AG08395 (cell line): ENCODE measurements at regions not wholly inside any gene's neighbourhood (a gene's known extent, or its start where the extent isn't known, plus 50 kb on each side); places are given as distances from the start of the nearest gene placed in this dataset.

ENCODE experiments used
- DNase-seq: peaks from one replicate; pipeline ENCODE4 v3.0.0; 2012; ENCODE audit warnings: mixed read lengths, low spot score

- DNase-seq, result no peak
These were observed 281.5 kb upstream of the HTR2A start for GRCh38 chr13:47178090-47178950.

GRCh38 chr13:47175172-47175866, 278.5 kb upstream of the HTR2A start:
- DNase-seq, result peak; percentile 59

GRCh38 chr13:47170971-47171370, 274.1 kb upstream of the HTR2A start:
- no peak for DNase-seq

- no peak for DNase-seq
These were observed 271.8 kb upstream of the HTR2A start for GRCh38 chr13:47168618-47169017.

GRCh38 chr13:47168066-47168465, 271.2 kb upstream of the HTR2A start:
- DNase-seq, result no peak

- DNase-seq, result no peak
These were observed 269.5 kb upstream of the HTR2A start for GRCh38 chr13:47166336-47166735.

- DNase-seq, result no peak
These were observed 263.1 kb upstream of the HTR2A start for GRCh38 chr13:47159853-47160550.

- DNase-seq, result no peak
These were observed 261.7 kb upstream of the HTR2A start for GRCh38 chr13:47158593-47158992.

GRCh38 chr13:47148543-47148942, 251.7 kb upstream of the HTR2A start:
- no peak for DNase-seq

GRCh38 chr13:47147812-47148119, 250.9 kb upstream of the HTR2A start:
- no peak for DNase-seq

- DNase-seq, result no peak
These were observed 250.3 kb upstream of the HTR2A start for GRCh38 chr13:47146991-47147811.

- no peak for DNase-seq
These were observed 249.3 kb upstream of the HTR2A start for GRCh38 chr13:47146136-47146535.

GRCh38 chr13:47144782-47145181, 247.9 kb upstream of the HTR2A start:
- DNase-seq, result no peak

- no peak for DNase-seq
These were observed 245.3 kb upstream of the HTR2A start for GRCh38 chr13:47142105-47142504.

GRCh38 chr13:47139519-47139918, 242.7 kb upstream of the HTR2A start:
- no peak for DNase-seq

- no peak for DNase-seq
These were observed 239.7 kb upstream of the HTR2A start for GRCh38 chr13:47136504-47136941.

GRCh38 chr13:47135800-47136503, 239.1 kb upstream of the HTR2A start:
- DNase-seq, result no peak

GRCh38 chr13:47134939-47135489, 238.2 kb upstream of the HTR2A start:
- DNase-seq, result no peak

GRCh38 chr13:47133011-47133445, 236.2 kb upstream of the HTR2A start:
- no peak for DNase-seq

- DNase-seq, result no peak
These were observed 232.6 kb upstream of the HTR2A start for GRCh38 chr13:47129461-47129860.

- no peak for DNase-seq
These were observed 229.6 kb upstream of the HTR2A start for GRCh38 chr13:47126432-47126831.
